ENCODE measurements at regions not wholly inside any gene's neighbourhood (a gene's known extent, or its start where the extent isn't known, plus 50 kb on each side); places are given as distances from the start of the nearest gene placed in this dataset.
A peak's percentile ranks its signal among the peaks of the same experiment; 100 is the strongest.

- H3K9me3 ChIP-seq (ENCODE audit: control insufficient read depth in 2 of 2, low read length in 2 of 2): no peaks in the 10 kb centered on the region
- H3K4me3 ChIP-seq (ENCODE audit: low read length in 2 of 2): no peak overlapping the region
- no peak overlapping the region for H3K9ac ChIP-seq (ENCODE audit: low read depth in 1 of 2, low read length in 2 of 2)
- no peaks in the 10 kb centered on the region for H3K36me3 ChIP-seq (ENCODE audit: control insufficient read depth in 2 of 2, insufficient read depth in 2 of 2, low read length in 2 of 2)
- no peak overlapping the region for H3K27ac ChIP-seq (ENCODE audit: low read depth in 2 of 2, low read length in 2 of 2)
- no peaks in the 10 kb centered on the region for H3K27me3 ChIP-seq (ENCODE audit: control insufficient read depth in 2 of 2, insufficient read depth in 2 of 2, low read length in 2 of 2)
- H3K4me1 ChIP-seq (ENCODE audit: control insufficient read depth in 2 of 2, insufficient read depth in 2 of 2, low read length in 2 of 2): peaks cover 0 to 2% of the 10 kb centered on the region in 2 donors
Observed at GRCh38 chr14:98177551-98177950, 1094.4 kb downstream of the BCL11B start.

GRCh38 chr14:98181241-98181640, 1090.8 kb downstream of the BCL11B start:
- H3K9me3 ChIP-seq (ENCODE audit: control insufficient read depth in 2 of 2, low read length in 2 of 2): no peaks in the 10 kb centered on the region
- H3K36me3 ChIP-seq (ENCODE audit: control insufficient read depth in 2 of 2, insufficient read depth in 2 of 2, low read length in 2 of 2): no peaks in the 10 kb centered on the region
- H3K27me3 ChIP-seq (ENCODE audit: control insufficient read depth in 2 of 2, insufficient read depth in 2 of 2, low read length in 2 of 2): no peaks in the 10 kb centered on the region
- H3K9ac ChIP-seq (ENCODE audit: low read depth in 1 of 2, low read length in 2 of 2): no peak overlapping the region
- no peaks in the 10 kb centered on the region for H3K4me1 ChIP-seq (ENCODE audit: control insufficient read depth in 2 of 2, insufficient read depth in 2 of 2, low read length in 2 of 2)
- no peak overlapping the region for H3K4me3 ChIP-seq (ENCODE audit: low read length in 2 of 2)
- H3K27ac ChIP-seq (ENCODE audit: low read depth in 2 of 2, low read length in 2 of 2): no peak overlapping the region

- H3K27ac ChIP-seq (ENCODE audit: low read depth in 2 of 2, low read length in 2 of 2): no peak overlapping the region
- no peaks in the 10 kb centered on the region for H3K9me3 ChIP-seq (ENCODE audit: control insufficient read depth in 2 of 2, low read length in 2 of 2)
- H3K36me3 ChIP-seq (ENCODE audit: control insufficient read depth in 2 of 2, insufficient read depth in 2 of 2, low read length in 2 of 2): no peaks in the 10 kb centered on the region
- H3K4me3 ChIP-seq (ENCODE audit: low read length in 2 of 2): no peak overlapping the region
- H3K27me3 ChIP-seq (ENCODE audit: control insufficient read depth in 2 of 2, insufficient read depth in 2 of 2, low read length in 2 of 2): no peaks in the 10 kb centered on the region
- H3K4me1 ChIP-seq (ENCODE audit: control insufficient read depth in 2 of 2, insufficient read depth in 2 of 2, low read length in 2 of 2): no peaks in the 10 kb centered on the region
- H3K9ac ChIP-seq (ENCODE audit: low read depth in 1 of 2, low read length in 2 of 2): no peak overlapping the region
Observed at GRCh38 chr14:98181768-98182167, 1090.2 kb downstream of the BCL11B start.

DNA sequence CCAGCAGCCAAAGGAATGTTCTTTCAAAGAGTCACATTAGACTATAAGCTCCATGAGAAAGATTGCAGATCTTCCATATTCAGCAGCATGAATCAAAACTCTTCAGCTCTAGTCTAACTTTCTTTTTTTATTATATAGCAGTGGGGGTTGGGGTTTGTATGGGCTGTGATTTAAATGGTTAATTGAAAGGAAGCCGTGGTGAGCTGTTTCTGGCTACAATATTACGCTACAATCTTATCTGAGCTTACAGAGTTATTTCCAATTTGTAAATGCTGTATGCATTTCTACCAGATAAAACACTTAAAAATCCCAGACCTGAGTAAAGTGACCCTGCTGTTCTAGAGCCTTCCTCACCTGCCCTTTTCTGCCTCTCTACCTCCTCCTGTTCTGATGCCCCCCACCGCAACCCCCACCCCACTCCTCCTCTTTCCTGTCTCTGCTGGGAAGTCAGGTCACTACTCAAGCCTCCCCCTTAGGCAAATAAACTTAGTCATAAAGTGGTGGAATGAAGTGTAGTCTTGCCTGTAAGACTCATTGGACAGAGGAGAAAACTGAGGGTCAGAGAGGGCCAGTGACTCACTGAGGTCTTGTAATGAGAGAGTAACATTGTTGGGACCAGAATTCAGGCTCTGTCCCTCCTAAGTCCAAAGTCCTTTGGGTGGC, 1089.5 kb downstream of the BCL11B start:
- Histone ChIP-seq H3K4me1 (ENCODE audit: control insufficient read depth in 2 of 2, insufficient read depth in 2 of 2, low read length in 2 of 2) (no peaks in the 10 kb centered on the region), H3K27ac (ENCODE audit: low read depth in 2 of 2, low read length in 2 of 2) (no peak overlapping the region), H3K9ac (ENCODE audit: low read depth in 1 of 2, low read length in 2 of 2) (no peak overlapping the region), H3K27me3 (ENCODE audit: control insufficient read depth in 2 of 2, insufficient read depth in 2 of 2, low read length in 2 of 2) (no peaks in the 10 kb centered on the region), H3K4me3 (ENCODE audit: low read length in 2 of 2) (no peak overlapping the region), H3K36me3 (ENCODE audit: control insufficient read depth in 2 of 2, insufficient read depth in 2 of 2, low read length in 2 of 2) (no peaks in the 10 kb centered on the region), H3K9me3 (ENCODE audit: control insufficient read depth in 2 of 2, low read length in 2 of 2) (no peaks in the 10 kb centered on the region)

DNA sequence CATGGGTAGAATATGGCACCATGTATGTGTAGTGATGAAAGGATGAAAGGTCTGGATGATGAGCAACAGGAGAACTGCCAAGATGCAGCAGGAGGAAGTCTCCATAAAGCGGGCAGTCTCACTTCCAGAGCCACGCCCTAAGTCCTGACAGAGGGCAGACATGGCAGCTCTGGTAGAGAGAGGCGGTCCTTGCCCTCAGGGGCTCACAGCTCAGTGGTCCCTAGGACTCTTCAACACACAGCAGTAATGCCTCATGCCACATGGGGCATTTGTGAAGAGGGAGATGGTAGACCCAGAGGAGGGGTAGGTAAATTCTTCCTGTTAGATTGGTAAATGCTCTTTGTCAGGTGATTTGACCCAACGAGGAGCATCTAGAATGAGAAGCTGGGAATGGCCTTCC, 1088.4 kb downstream of the BCL11B start:
- Histone ChIP-seq H3K9ac (ENCODE audit: low read depth in 1 of 2, low read length in 2 of 2) (no peak overlapping the region), H3K27ac (ENCODE audit: low read depth in 2 of 2, low read length in 2 of 2) (no peak overlapping the region), H3K27me3 (ENCODE audit: control insufficient read depth in 2 of 2, insufficient read depth in 2 of 2, low read length in 2 of 2) (no peaks in the 10 kb centered on the region), H3K36me3 (ENCODE audit: control insufficient read depth in 2 of 2, insufficient read depth in 2 of 2, low read length in 2 of 2) (no peaks in the 10 kb centered on the region), H3K4me3 (ENCODE audit: low read length in 2 of 2) (no peak overlapping the region), H3K9me3 (ENCODE audit: control insufficient read depth in 2 of 2, low read length in 2 of 2) (no peaks in the 10 kb centered on the region), H3K4me1 (ENCODE audit: control insufficient read depth in 2 of 2, insufficient read depth in 2 of 2, low read length in 2 of 2) (no peaks in the 10 kb centered on the region)

GRCh38 chr14:98184457-98184856, 1087.5 kb downstream of the BCL11B start:
- H3K9ac ChIP-seq (ENCODE audit: low read depth in 1 of 2, low read length in 2 of 2): no peak overlapping the region
- H3K27ac ChIP-seq (ENCODE audit: low read depth in 2 of 2, low read length in 2 of 2): no peak overlapping the region
- no peaks in the 10 kb centered on the region for H3K9me3 ChIP-seq (ENCODE audit: control insufficient read depth in 2 of 2, low read length in 2 of 2)
- no peaks in the 10 kb centered on the region for H3K27me3 ChIP-seq (ENCODE audit: control insufficient read depth in 2 of 2, insufficient read depth in 2 of 2, low read length in 2 of 2)
- no peaks in the 10 kb centered on the region for H3K4me1 ChIP-seq (ENCODE audit: control insufficient read depth in 2 of 2, insufficient read depth in 2 of 2, low read length in 2 of 2)
- H3K4me3 ChIP-seq (ENCODE audit: low read length in 2 of 2): no peak overlapping the region
- no peaks in the 10 kb centered on the region for H3K36me3 ChIP-seq (ENCODE audit: control insufficient read depth in 2 of 2, insufficient read depth in 2 of 2, low read length in 2 of 2)

DNA sequence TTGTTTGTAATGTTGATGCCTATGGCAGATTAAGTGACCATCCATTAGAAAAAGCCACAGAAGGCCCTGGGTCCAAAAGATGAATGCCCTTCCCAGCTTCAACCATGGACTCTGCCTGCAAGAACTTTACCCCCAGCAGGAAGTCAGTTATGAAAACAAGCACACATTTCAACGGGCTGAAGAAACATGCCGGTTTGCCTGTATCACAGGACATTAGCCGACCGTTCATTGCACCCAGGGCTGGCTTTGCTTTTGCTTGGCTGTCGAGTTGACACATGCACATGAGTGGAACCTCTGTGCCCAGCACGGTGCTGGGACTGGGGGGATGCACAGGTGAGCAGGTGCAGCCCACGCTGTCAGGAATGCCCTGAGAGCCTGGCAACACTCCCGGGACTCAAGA, 1087.0 kb downstream of the BCL11B start:
- H3K4me1 ChIP-seq (ENCODE audit: control insufficient read depth in 2 of 2, insufficient read depth in 2 of 2, low read length in 2 of 2): no peaks in the 10 kb centered on the region
- no peak overlapping the region for H3K4me3 ChIP-seq (ENCODE audit: low read length in 2 of 2)
- H3K27ac ChIP-seq (ENCODE audit: low read depth in 2 of 2, low read length in 2 of 2): no peak overlapping the region
- no peaks in the 10 kb centered on the region for H3K27me3 ChIP-seq (ENCODE audit: control insufficient read depth in 2 of 2, insufficient read depth in 2 of 2, low read length in 2 of 2)
- no peaks in the 10 kb centered on the region for H3K36me3 ChIP-seq (ENCODE audit: control insufficient read depth in 2 of 2, insufficient read depth in 2 of 2, low read length in 2 of 2)
- no peak overlapping the region for H3K9ac ChIP-seq (ENCODE audit: low read depth in 1 of 2, low read length in 2 of 2)
- H3K9me3 ChIP-seq (ENCODE audit: control insufficient read depth in 2 of 2, low read length in 2 of 2): no peaks in the 10 kb centered on the region

- Histone ChIP-seq H3K27me3 (ENCODE audit: control insufficient read depth in 2 of 2, insufficient read depth in 2 of 2, low read length in 2 of 2) (no peaks in the 10 kb centered on the region), H3K4me3 (ENCODE audit: low read length in 2 of 2) (no peak overlapping the region), H3K4me1 (ENCODE audit: control insufficient read depth in 2 of 2, insufficient read depth in 2 of 2, low read length in 2 of 2) (no peaks in the 10 kb centered on the region), H3K9me3 (ENCODE audit: control insufficient read depth in 2 of 2, low read length in 2 of 2) (no peaks in the 10 kb centered on the region), H3K36me3 (ENCODE audit: control insufficient read depth in 2 of 2, insufficient read depth in 2 of 2, low read length in 2 of 2) (no peaks in the 10 kb centered on the region), H3K27ac (ENCODE audit: low read depth in 2 of 2, low read length in 2 of 2) (no peak overlapping the region), H3K9ac (ENCODE audit: low read depth in 1 of 2, low read length in 2 of 2) (no peak overlapping the region)
Observed at GRCh38 chr14:98186140-98186539, 1085.9 kb downstream of the BCL11B start.

DNA sequence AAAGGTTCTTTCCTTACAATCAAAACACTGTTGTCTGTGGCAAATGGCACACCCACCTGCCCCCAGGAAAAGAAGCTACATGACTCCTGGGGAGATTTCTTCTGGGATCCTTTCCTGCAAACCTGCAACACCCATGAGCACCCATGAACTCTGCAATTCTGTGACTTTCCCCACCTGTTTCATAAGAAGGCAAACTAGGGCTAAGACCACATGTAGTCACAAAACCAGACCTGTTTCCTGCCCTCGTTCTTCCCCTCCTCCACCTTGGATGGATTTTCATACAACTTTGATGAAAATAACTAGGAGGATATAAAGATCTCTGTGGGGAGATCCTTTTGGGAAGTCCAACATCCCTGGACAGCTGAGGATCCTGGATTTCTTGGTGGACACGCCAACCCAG, 1084.7 kb downstream of the BCL11B start:
- Histone ChIP-seq H3K4me3 (ENCODE audit: low read length in 2 of 2) (no peak overlapping the region), H3K9ac (ENCODE audit: low read depth in 1 of 2, low read length in 2 of 2) (no peak overlapping the region), H3K9me3 (ENCODE audit: control insufficient read depth in 2 of 2, low read length in 2 of 2) (no peaks in the 10 kb centered on the region), H3K4me1 (ENCODE audit: control insufficient read depth in 2 of 2, insufficient read depth in 2 of 2, low read length in 2 of 2) (no peaks in the 10 kb centered on the region), H3K27ac (ENCODE audit: low read depth in 2 of 2, low read length in 2 of 2) (no peak overlapping the region), H3K27me3 (ENCODE audit: control insufficient read depth in 2 of 2, insufficient read depth in 2 of 2, low read length in 2 of 2) (no peaks in the 10 kb centered on the region), H3K36me3 (ENCODE audit: control insufficient read depth in 2 of 2, insufficient read depth in 2 of 2, low read length in 2 of 2) (no peaks in the 10 kb centered on the region)

GRCh38 chr14:98189062-98189461, 1082.9 kb downstream of the BCL11B start:
- Histone ChIP-seq H3K9me3 (ENCODE audit: control insufficient read depth in 2 of 2, low read length in 2 of 2) (no peaks in the 10 kb centered on the region), H3K27ac (ENCODE audit: low read depth in 2 of 2, low read length in 2 of 2) (peak overlapping the region; percentile 9 to 67), H3K27me3 (ENCODE audit: control insufficient read depth in 2 of 2, insufficient read depth in 2 of 2, low read length in 2 of 2) (no peaks in the 10 kb centered on the region), H3K4me1 (ENCODE audit: control insufficient read depth in 2 of 2, insufficient read depth in 2 of 2, low read length in 2 of 2) (no peaks in the 10 kb centered on the region), H3K36me3 (ENCODE audit: control insufficient read depth in 2 of 2, insufficient read depth in 2 of 2, low read length in 2 of 2) (no peaks in the 10 kb centered on the region), H3K9ac (ENCODE audit: low read depth in 1 of 2, low read length in 2 of 2) (no peak overlapping the region), H3K4me3 (ENCODE audit: low read length in 2 of 2) (no peak overlapping the region)

GRCh38 chr14:98189511-98189910, 1082.5 kb downstream of the BCL11B start:
- no peak overlapping the region for H3K9ac ChIP-seq (ENCODE audit: low read depth in 1 of 2, low read length in 2 of 2)
- H3K27me3 ChIP-seq (ENCODE audit: control insufficient read depth in 2 of 2, insufficient read depth in 2 of 2, low read length in 2 of 2): no peaks in the 10 kb centered on the region
- H3K36me3 ChIP-seq (ENCODE audit: control insufficient read depth in 2 of 2, insufficient read depth in 2 of 2, low read length in 2 of 2): no peaks in the 10 kb centered on the region
- H3K9me3 ChIP-seq (ENCODE audit: control insufficient read depth in 2 of 2, low read length in 2 of 2): no peaks in the 10 kb centered on the region
- no peaks in the 10 kb centered on the region for H3K4me1 ChIP-seq (ENCODE audit: control insufficient read depth in 2 of 2, insufficient read depth in 2 of 2, low read length in 2 of 2)
- H3K4me3 ChIP-seq (ENCODE audit: low read length in 2 of 2): no peak overlapping the region
- H3K27ac ChIP-seq (ENCODE audit: low read depth in 2 of 2, low read length in 2 of 2): peak overlapping the region in 1 of 2 donors; percentile 67

Measured in mucosa of rectum (tissue), 2 donors.